Skeletal muscle satellite cell (primary cell): ENCODE measurements at regions not wholly inside any gene's neighbourhood (a gene's known extent, or its start where the extent isn't known, plus 50 kb on each side); places are given as distances from the start of the nearest gene placed in this dataset.
"Not testable (repeated sequence)": the region's sequence is repeated elsewhere in the genome, so short reads cannot be mapped to it uniquely, and the experiment has no call there.

ENCODE experiments used
- H3K27me3 ChIP-seq: 2 replicates; pipeline ENCODE4 v1.7.0; 2013; ENCODE audit warnings: low read length; ENCODE audit not compliant: control insufficient read depth, insufficient read depth
- H3K36me3 ChIP-seq: 2 replicates; pipeline ENCODE4 v1.7.0; 2013; ENCODE audit warnings: mild to moderate bottlenecking, control low read depth, low read length; ENCODE audit not compliant: insufficient read depth
- H3K4me1 ChIP-seq: 2 replicates; pipeline ENCODE4 v1.7.0; 2013; ENCODE audit warnings: low read length; ENCODE audit not compliant: control insufficient read depth, insufficient read depth
- H3K4me2 ChIP-seq: 2 replicates; pipeline ENCODE4 v1.7.0; 2013; ENCODE audit warnings: mild to moderate bottlenecking, low read length
- H3K4me3 ChIP-seq: 2 replicates; pipeline ENCODE4 v1.7.0; 2013; ENCODE audit warnings: low read length
- H3K9ac ChIP-seq: 2 replicates; pipeline ENCODE4 v1.7.0; 2013; ENCODE audit warnings: mild to moderate bottlenecking, low read depth, low read length, moderate library complexity
- H3K9me3 ChIP-seq: replicated peaks from 2 replicates; pipeline ENCODE4 v1.7.0; 2013; ENCODE audit warnings: mild to moderate bottlenecking, control low read depth, low read length

DNA sequence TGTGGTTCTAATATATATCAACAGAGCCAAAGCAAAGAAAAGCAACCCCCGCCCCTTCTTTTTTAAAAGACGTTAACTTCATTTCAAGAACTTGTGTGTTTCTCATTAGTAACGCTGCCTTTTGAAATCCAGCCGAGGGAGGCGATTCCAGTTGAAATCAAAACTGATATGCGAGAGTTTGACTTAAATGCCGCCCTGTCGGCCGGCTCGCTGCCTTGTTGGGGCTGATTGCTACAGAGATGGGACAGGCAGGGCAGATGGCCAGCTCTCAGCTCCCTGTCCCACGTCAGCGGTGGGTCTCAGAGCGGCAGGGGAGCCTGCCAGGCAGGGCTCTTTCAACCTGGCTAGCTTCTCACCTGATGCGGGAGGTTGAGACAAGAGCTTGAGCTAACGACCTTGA is 51.9 kb upstream of the ALX4 start:
- H3K27me3 ChIP-seq: peaks cover 78% of the 10 kb centered on the region

DNA sequence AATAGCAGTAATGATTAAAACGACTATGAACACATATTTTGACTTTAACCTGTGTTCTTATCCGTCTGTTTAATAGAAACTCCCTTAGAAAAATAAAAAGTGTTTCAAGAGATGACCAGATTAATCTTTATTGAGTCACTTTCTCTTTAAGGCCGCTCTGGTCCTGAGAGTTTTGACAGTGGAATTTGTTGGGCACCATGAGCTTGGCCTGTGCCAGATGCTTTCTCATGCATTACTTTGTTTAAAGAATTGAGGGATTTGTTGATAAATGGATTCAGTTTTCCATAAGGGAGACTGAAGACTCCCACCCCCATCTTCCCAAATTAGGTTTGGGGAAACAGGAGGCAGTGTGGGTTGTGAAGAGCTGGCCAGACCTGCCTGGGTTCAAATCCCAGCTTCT is 53.2 kb upstream of the ALX4 start:
- H3K4me2 ChIP-seq: no peak overlapping the region
- H3K9me3 ChIP-seq: no peaks in the 10 kb centered on the region
- no peak overlapping the region for H3K4me3 ChIP-seq
- H3K4me1 ChIP-seq: no peaks in the 10 kb centered on the region
- no peak overlapping the region for H3K9ac ChIP-seq
- peaks cover 73% of the 10 kb centered on the region for H3K27me3 ChIP-seq
- no peaks in the 10 kb centered on the region for H3K36me3 ChIP-seq

More for the DNA sequence above, 51.9 kb upstream of the ALX4 start:
- H3K36me3 ChIP-seq: no peaks in the 10 kb centered on the region
- H3K9me3 ChIP-seq: no peaks in the 10 kb centered on the region
- H3K9ac ChIP-seq: no peak overlapping the region
- no peak overlapping the region for H3K4me3 ChIP-seq
- no peak overlapping the region for H3K4me2 ChIP-seq
- no peaks in the 10 kb centered on the region for H3K4me1 ChIP-seq

DNA sequence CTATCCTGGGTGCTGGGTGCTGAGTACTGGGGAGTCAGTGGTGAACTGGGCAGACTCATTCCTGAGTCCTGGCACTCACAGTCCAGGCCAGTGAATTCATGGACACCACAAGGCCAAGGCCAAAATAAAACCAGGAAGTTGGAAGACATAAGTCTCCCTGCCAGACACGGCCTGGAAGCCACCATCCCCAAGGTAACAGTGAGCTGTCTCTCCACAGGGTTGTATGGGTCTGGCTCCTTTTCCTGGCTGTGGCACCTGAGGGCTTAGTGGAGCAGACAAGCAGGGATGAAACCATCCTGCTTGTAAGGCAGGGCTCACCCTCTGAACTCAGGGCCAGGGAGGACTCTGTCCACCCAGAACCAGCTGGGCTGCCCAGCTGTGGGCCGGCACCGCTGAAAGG is 54.7 kb upstream of the ALX4 start:
- Histone ChIP-seq H3K4me1 (no peaks in the 10 kb centered on the region), H3K27me3 (peaks cover 70% of the 10 kb centered on the region), H3K9me3 (no peaks in the 10 kb centered on the region), H3K4me2 (no peak overlapping the region), H3K4me3 (no peak overlapping the region), H3K9ac (no peak overlapping the region), H3K36me3 (no peaks in the 10 kb centered on the region)

DNA sequence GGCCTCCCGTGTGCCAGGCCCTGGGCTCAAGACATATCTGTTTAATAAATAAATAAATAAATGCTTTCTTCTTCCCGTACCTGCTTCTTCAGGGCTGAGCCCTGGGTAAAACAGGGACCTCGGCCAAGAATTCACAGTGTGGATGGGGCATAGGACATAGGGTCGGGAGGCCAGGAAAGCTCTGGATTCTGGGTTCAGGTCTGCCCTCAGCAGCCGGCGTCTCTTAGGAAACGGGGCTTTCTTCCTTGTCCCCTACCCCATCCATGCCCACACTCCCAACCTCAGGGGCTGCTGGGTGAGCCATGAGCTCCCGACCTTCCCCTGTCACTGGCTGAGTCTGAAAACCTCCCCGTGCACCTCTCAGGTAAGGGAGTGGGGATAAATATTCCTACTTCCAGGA is 55.7 kb upstream of the ALX4 start:
- H3K9ac ChIP-seq: no peak overlapping the region
- no peaks in the 10 kb centered on the region for H3K4me1 ChIP-seq
- peaks cover 69% of the 10 kb centered on the region for H3K27me3 ChIP-seq
- H3K36me3 ChIP-seq: no peaks in the 10 kb centered on the region
- H3K4me2 ChIP-seq: no peak overlapping the region
- no peak overlapping the region for H3K4me3 ChIP-seq
- no peaks in the 10 kb centered on the region for H3K9me3 ChIP-seq

DNA sequence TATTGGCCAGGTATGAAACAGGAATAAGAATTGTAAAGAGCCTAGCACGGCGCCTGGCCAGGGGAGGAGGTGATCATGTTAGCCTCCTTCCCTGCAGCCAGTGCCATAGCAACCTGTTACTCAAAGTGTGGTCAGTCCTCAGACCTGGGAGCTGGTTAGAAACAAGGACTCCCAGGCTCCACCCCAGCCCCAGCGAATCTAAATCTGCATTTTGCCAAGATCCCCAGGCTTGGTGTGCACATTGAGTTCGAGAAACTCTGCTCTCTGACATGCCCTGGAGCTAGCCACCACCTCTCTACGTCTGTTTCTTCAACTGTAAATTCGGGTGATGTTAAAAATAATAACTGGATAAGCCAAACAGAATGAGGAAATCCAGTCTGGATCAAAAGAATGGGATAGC is 56.1 kb upstream of the ALX4 start:
- Histone ChIP-seq H3K4me1 (no peaks in the 10 kb centered on the region), H3K4me2 (no peak overlapping the region), H3K9ac (no peak overlapping the region), H3K4me3 (no peak overlapping the region), H3K36me3 (no peaks in the 10 kb centered on the region), H3K9me3 (no peaks in the 10 kb centered on the region), H3K27me3 (peaks cover 65% of the 10 kb centered on the region)

DNA sequence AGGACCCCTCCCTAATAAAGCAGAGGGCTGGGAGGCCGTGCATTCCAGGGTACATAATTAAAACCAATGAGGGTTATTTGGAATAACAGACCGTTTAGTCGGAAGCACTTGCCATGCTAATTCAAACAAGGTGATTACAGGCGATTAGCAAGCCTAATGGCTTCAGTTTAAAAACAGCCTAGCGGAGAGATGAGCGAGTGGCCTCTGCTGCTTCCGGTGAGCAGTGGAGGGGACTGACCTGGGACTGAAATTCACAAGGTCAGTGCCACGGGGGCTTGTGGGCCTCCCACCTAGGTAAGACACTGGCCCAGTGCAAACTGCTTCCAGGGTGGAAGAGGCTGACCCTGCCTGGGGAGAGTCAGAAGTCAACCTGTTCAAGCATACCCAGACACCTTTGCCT is 56.8 kb upstream of the ALX4 start:
- peaks cover 58% of the 10 kb centered on the region for H3K27me3 ChIP-seq
- H3K9ac ChIP-seq: no peak overlapping the region
- no peaks in the 10 kb centered on the region for H3K4me1 ChIP-seq
- no peaks in the 10 kb centered on the region for H3K36me3 ChIP-seq
- H3K4me2 ChIP-seq: no peak overlapping the region
- no peak overlapping the region for H3K4me3 ChIP-seq
- no peaks in the 10 kb centered on the region for H3K9me3 ChIP-seq

DNA sequence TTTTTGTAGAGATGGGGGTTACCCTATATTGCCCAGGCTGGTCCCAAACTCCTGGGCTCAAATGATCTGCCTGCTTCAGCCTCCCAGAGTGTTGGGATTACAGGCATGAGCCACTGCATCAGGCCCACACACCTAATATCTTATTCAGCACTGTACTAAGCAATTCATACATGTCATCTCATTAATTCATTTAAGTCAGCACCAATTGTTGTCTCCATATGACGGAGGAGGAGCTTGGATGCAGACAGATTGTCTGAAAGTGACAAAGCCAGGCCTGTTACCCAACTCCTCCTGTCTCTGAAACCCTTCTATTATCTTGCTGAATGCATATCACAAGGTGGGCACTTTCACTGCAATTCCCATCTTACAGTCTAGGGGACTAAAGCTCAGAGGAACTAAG is 57.5 kb upstream of the ALX4 start:
- peaks cover 51% of the 10 kb centered on the region for H3K27me3 ChIP-seq
- H3K9me3 ChIP-seq: no peaks in the 10 kb centered on the region
- H3K4me3 ChIP-seq: no peak overlapping the region

DNA sequence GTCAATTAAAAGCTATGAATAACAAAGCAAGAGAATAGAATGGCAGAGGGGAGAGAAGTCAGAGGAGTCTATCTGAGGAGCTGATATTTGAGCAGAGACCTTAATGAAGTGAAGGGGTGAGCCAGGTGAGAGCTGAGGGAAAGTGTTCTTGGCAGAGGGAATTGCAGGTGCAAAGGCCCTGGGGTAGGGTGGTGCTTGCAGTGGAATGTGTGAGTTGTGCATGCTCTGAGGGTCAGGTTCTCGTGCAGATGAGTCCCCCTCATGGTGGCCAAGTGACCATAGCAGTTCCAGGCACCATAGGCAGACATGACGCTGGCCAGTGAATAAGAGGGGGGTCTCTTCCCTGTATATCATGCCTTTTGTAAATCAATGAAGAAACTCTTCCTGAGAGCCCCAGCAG is 58.9 kb upstream of the ALX4 start:
- Histone ChIP-seq H3K4me2 (no peak overlapping the region), H3K4me1 (no peaks in the 10 kb centered on the region), H3K9ac (no peak overlapping the region), H3K27me3 (peaks cover 44% of the 10 kb centered on the region), H3K36me3 (no peaks in the 10 kb centered on the region), H3K4me3 (no peak overlapping the region), H3K9me3 (no peaks in the 10 kb centered on the region)

More for the DNA sequence above, 57.5 kb upstream of the ALX4 start:
- H3K4me2 ChIP-seq: no peak overlapping the region
- H3K36me3 ChIP-seq: no peaks in the 10 kb centered on the region
- no peaks in the 10 kb centered on the region for H3K4me1 ChIP-seq
- H3K9ac ChIP-seq: no peak overlapping the region

DNA sequence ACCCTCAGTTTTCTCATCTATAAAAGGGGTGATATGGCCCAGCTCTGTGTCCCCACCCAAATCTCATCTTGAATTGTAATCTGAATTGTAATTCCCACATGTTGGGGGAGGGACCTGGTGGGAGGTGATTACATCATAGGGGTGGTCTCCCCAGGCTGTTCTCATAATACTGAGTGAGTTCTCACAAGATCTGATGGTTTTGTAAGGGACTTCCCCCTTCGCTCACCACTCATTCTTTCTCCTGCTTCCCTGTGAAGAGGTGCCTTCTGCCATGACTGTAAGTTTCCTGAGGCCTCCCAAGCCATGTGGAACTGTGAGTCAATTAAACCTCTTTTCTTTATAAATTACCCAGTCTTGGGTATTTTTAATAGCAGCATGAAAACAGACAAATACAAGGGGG is 61.1 kb upstream of the ALX4 start:
- not testable (repeated sequence) for H3K9ac ChIP-seq, H3K36me3 ChIP-seq, H3K4me1 ChIP-seq, H3K9me3 ChIP-seq, H3K4me2 ChIP-seq, H3K4me3 ChIP-seq
- peaks cover 35% of the 10 kb centered on the region for H3K27me3 ChIP-seq

DNA sequence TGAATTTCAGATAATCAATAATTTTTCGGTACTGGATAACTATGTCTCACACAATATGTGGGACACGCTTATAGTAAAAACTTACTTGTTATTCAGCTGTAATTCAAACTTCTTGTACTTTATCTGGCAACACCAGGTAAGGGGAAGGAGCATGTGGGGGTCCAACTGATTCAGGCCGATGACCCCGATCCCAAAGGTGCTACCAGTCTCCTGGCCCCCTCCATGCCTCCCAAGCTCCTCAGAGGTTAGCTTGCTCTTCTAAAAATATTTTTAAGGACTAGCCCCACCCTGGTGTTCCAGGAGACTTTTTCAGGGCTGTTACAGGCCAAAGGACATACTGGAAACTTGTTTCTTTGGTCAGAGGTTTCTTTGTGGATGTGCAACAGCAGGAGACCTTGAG is 61.8 kb upstream of the ALX4 start:
- H3K4me2 ChIP-seq: no peak overlapping the region
- no peak overlapping the region for H3K4me3 ChIP-seq
- H3K9ac ChIP-seq: no peak overlapping the region
- peaks cover 30% of the 10 kb centered on the region for H3K27me3 ChIP-seq
- no peaks in the 10 kb centered on the region for H3K9me3 ChIP-seq
- H3K4me1 ChIP-seq: no peaks in the 10 kb centered on the region
- no peaks in the 10 kb centered on the region for H3K36me3 ChIP-seq

DNA sequence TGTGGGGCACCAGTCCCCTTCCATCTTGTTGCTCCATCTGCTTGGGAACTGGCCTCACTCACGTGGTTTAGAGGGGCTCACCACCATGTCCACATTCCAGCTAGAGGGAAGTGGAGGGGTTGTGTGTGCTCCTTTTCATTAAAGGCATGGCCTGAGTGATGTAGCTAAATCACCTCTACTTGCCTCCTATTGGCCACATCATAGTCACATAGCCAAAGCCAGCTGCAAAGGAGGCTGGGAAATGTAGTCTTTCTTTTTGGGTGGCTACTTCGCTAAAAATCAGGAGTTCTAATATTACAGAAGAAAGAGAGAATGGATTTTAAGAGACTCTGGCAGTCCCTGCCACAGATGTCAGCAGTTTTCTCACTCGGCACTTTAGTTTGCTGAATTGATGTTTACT is 63.0 kb upstream of the ALX4 start:
- Histone ChIP-seq H3K9me3 (no peaks in the 10 kb centered on the region), H3K4me2 (no peak overlapping the region), H3K27me3 (peaks cover 27% of the 10 kb centered on the region), H3K9ac (no peak overlapping the region), H3K4me3 (no peak overlapping the region), H3K4me1 (no peaks in the 10 kb centered on the region), H3K36me3 (no peaks in the 10 kb centered on the region)

DNA sequence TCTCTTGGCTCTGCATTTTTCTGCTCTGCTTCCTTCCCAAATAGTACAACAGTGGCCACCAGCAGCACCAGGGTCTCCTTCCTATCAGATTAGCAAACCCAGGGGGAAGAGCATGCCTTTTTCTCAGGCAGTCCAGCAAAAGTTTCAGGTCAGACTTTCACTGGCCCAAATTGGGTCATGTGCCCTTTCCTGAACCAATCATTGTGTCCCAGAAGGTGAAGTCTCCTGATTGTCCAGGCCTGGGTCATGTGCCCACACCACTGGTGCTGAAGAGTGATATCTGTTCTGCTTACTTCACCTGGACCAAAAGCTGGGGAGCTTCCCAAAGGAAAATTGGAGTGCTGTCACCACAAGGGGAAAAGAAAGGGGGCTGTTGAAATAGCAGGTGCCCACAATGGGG is 64.1 kb upstream of the ALX4 start:
- Histone ChIP-seq H3K27me3 (peaks cover 28% of the 10 kb centered on the region), H3K9ac (no peak overlapping the region), H3K4me3 (no peak overlapping the region), H3K4me1 (no peaks in the 10 kb centered on the region), H3K4me2 (no peak overlapping the region), H3K36me3 (no peaks in the 10 kb centered on the region), H3K9me3 (no peaks in the 10 kb centered on the region)
